ENCODE measurements at regions not wholly inside any gene's neighbourhood (a gene's known extent, or its start where the extent isn't known, plus 50 kb on each side); places are given as distances from the start of the nearest gene placed in this dataset.

DNA sequence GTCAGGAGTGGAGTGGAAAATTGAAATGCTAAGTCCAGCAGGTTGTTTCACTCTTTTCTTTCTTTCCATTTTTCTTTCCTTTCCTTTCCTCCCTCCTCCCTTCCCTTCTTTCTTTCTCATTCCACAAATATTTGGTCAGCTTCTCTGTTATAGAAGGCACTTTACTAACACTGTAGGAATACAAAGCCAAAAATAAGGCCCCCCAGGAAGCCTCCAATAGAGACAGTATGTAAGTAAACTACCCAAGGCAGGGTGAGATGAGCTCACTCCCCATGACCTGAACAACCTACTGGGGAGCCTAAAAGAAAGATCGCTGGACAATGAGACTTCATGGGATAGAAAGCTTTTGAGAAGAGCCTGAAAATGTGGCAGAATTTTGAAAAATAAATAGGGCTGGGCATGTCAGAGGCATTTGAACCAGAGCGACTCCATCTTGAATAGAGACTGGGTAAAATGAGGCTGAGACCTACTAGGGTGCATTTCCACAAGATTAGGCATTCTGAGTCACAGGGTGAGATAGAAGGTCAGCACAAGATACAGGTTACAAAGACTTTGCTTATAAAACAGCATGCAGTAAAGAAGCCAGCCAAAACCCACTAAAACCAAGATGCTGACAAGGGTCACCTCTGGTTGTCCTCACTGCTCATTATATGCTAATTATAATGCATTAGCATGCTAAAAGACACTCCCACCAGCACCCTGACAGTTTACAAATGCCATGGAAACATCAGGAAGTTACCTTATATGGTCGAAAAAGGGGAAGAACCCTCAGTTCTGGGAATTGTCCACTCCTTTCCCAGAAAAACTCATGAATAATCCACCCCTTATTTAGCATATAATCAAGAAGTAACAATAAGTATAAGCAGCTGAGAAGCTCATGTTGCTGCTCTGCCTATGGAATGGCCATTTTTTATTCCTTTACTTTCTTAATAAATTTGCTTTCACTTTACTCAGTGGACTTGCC is 158.9 kb upstream of the EGFLAM start:
- DNase-seq (ENCODE audit: low spot score): no peak

DNA sequence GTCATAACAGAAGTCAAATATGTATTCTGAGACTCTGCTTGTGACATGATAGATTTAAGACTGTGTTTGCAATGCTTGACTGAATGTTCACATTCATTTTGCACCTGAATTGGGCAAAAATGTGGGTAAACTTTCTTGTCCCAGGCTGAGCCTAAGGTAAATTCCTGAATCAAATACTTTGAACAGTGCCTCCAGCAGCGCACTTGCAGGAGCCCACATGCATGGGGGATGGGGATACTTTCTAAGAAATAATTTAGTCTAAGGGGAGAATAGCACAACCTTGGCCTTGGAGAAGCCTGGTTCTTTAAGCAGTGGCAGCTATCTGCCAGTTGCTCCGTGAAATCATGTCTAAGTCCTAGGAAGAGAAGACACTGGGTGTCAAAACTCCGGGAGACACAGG is 163.5 kb upstream of the EGFLAM start:
- no peak for DNase-seq (ENCODE audit: low spot score)

DNA sequence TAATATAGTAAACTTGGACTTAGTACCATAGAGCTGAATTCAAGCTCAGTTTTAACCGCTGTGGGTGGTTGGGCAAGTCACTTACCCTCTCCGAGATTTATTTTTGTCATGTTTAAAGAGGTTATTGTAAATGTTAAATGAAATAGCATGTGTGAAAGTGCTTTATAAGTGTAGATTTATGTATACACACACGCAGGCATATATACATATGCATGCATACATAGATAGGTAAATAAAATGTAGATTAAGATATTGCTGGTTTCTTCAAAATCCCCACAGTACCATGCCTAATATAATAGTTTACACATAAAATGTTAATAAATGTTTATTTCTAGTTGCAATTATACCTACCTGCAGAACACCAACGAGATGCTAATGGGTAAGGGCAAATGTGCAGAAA is 164.5 kb upstream of the EGFLAM start:
- DNase-seq (ENCODE audit: low spot score): no peak

DNA sequence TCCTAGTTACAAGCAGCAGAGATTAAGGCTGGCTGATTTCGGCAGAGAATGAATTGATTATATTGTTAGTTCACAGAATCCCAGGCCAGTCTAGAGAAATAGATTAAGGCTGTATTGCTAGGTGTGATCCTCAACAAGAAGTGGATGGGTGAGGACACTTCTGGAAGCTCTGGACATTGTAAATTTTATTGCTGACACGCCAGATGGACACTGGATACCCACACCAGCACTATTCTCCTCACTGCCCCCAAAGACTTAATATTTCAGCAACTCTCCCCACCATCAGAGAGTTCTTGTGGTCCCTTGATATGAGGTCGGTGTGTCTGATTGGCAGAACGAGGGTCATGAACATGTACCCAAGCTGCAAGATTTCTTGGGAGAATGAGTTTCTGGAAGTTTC is 171.6 kb upstream of the EGFLAM start:
- DNase-seq (ENCODE audit: low spot score): no peak

DNA sequence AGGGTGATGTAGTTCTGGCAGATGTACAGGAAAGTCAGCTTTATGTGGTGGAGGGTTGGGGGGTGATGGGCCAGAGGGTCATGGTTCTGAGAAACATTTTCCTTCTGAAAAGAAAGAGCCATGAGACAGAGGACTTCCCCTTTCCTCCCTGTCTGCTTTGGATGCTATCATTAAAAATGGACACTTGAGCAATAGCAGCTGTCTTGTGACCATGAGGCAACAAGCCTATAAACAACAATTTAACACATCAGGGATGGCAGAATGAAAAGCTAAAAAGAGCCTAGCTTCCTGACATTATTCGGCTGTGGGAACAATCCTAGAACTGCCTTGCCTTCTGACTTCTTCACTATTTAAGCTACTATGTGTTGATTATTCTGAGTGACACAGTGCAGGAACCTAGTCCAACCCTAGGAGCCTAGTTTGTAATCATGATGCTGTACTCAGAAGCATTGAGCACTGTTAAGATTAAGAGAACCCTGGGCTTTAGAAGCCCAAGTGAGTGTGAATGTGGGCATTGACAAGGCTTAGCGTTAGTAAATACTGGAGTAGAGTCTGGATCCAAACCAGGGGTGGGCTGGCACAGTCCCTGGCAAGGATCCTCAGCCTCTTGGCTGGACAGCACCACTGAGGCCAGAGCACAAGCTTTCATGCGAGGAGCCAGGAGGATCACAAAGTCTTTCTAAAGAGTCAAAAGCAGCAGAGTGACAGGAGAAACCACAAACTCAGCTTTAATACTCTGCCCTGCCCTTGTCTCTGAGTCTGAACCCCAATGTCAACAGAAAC is 178.5 kb upstream of the EGFLAM start:
- no peak for DNase-seq (ENCODE audit: low spot score)

DNA sequence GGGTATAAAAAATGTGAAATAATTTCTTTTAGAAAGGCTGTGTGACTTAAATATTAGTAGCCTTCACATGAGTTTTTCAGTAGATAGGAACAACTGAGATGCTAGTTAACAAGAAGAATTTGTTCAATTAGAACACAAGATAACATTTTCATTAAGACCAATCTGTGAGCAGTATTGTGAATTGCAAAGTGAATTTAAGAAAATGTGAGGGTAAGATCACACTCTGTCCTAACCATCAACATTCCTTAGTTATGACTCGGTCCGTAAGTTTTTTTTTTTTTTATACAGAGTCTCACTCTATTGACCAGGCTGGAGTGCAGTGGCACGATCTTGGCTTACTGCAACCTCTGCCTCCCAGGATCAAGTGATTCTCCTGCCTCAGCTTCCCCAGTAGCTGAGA is 180.2 kb upstream of the EGFLAM start:
- DNase-seq (ENCODE audit: low spot score): no peak

DNA sequence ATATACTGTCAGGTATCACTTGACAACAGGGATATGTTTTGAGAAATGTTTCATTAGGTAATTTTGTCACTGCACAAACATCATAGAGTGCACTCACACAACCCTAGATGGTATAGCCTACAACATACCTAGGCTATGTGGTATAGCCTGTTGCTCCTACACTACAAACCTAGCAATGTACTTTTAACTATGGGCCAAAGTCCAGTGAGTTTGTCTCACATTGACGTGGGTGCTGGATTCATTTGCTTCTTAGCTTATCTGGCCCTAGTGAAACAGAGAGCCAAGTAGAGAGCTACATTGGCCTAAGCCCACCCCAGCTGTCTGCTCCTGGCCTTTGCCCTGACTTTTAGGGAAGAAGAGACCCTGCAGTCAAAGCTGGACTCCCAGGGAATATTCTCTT is 180.7 kb upstream of the EGFLAM start:
- peak; percentile 37 for DNase-seq (ENCODE audit: low spot score)

DNA sequence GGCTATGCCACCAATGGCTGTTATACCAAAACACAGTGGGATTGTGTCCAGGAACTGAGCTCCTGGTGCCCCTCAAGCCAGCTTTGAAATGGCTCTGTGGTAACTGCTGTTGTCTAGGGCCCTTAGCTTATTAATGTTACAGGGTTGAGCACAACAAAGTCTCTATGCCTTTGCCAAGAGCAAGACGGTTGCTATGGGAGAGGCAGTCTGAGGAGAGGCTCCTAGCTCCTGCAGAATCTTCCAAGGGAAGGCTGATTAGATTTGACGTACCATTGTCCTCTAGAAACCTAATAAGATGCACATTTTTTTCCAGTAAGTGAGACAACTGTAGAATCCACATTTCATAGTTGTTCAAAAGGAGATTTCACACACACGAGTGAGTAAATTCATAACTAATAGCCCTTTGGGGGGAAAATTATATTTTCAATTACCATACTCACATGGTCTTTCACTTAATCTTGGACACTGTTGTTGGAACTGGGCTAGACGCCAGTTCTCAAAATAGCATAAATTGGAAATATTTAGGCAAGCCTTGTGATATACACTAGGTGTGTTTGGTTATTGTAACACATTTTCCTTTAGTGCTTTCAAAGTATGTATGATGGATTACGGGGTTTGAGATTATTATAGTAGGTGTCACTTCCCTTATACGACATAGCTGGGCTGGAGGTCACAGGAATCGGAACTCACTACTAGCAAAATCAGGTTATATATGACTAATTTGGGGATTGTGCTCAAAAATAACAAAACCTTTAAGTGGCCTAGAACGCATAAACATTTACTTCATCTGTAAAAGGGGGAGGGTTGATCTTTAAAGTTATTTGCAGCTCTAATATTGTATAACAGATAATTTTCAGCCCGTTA is 186.3 kb upstream of the EGFLAM start:
- DNase-seq (ENCODE audit: low spot score): no peak

DNA sequence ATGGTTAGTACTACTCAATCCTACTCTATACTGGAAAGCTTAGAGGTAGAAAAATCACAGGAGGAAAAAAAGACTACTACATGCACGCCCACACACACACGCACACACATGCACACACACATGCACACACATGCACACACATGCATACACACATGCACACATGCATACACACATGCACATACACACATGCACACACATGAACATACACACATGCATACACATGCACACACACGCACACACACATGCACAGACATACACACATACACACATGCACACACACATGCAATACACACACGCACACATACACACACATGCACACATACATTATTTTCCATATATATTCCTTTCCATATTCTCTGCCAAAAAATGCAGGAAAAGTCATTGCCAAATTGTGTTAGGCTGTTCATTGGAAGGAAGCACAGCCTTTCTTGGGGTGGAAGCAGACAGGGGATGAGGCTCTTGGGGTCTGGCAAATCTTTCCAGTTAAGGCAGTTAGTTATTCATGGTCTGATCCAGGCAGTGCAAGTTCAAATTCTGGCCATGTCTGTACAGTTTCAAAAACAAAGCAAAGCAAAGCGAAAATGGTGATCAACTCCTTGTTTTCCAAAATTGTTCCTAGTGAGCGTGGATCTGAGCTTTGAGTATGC is 187.9 kb upstream of the EGFLAM start:
- no peak for DNase-seq (ENCODE audit: low spot score)

DNA sequence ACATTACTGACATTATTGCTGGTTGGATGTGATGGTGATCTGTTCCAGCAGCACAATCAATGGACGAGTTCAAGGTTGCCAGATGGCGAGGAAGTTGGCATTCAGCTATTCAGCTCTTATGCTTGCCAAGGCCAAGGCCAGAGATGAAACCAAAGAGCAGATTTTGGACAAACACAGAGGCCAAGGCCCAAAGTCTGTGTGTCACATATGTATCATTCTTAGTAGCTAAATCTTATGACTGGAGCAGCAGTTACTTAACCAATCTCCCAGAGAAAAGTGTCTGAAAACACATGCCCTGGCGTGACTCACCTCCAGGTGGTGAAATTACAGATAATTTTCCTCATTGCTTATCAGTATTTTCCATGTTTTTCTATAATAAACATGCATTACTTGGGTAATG is 189.0 kb upstream of the EGFLAM start:
- DNase-seq (ENCODE audit: low spot score): no peak

DNA sequence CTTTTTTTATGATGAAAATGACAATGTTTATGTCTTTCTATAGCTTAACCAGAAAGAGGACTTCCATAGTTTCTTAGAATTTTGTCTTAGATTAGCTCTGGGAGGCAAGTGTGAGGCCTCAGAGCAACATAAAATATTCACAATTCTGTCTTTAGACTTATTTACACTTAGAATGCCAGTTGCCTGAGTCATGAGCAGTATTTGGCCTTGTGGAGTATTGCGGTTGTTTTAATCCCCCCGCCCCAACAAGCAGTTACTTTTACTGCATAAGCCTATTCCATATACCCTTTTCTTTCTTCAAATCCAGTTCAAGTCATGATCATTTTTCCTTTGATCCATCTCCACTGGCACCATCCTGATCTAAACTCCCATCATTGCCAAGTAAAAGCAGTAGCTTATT is 198.0 kb upstream of the EGFLAM start:
- no peak for DNase-seq (ENCODE audit: low spot score)

DNA sequence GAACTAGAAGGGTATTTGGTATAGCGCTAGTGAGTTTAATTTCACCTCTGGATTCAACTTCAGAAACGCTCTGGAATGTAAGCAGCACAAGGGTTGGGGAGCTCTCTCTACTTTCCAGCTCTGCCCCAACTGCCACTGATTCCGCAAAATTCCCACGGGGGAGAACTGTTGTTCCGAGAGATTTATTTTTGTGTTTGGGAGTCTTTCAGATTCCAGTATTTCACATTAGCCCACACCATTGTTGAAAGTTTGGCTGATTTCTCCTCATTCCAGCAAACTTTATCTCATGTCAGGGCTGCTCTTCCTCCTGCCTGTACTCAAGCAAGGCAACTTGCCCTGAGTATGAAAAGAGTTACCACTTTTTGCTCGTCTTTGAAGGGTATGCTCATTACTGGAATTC is 198.5 kb upstream of the EGFLAM start:
- DNase-seq (ENCODE audit: low spot score): no peak

DNA sequence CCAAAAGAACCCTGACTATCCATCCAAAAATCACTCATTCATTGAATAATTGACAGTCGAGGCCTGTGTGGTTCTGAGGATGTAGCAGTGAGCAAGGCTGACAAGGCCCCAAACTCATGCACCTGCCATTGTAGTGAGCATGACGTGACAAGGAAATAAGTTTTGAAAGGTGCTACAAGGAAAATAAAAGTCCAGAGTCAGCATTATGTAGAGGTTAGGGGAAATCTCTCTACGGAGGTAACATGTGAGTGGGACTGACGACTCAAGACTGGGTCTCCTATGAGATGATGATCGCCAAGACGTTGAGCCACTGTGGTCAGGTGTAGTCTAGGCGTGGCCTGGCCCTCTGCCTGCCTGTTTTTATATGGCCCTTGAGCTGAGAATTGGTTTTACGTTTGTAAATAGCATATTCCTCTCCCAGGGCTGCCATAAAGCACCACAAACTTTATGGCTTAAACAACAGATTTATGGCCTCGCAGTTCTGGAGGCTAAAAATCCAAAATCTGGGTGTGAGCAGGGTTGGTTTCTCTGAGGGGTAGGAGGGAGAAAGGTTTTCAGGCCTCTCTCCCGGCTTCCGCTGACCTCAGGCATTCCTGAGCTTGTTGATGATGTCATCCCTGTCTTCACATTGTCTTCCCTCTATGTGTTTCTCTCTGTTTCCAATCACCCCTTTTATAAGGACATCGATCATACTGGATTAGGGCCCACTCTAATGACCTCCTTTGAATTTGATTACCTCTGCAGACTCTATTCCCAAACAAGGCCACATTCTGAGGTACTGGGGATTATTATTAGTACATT is 206.4 kb upstream of the EGFLAM start:
- DNase-seq (ENCODE audit: low spot score): no peak

DNA sequence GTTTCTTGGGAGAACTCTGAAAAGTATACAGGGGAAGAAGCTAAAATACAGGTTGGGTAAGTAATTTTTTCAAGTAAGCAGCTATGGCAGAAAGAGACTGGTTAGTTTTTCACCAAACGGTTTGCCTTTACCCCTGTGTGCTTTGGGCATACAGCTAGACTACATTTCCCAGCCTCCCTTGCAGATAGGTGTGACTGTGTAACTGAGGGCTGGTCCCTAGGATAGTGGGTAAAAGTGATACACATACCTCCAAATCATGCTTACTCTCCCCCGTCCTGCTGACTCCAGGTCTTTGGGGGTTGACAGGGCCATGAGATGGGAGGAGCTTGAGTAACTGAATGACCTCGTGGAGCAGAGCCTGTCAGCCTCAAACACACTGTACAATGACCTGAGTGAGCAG is 208.6 kb upstream of the GDNF start:
- DNase-seq (ENCODE audit: low spot score): no peak

DNA sequence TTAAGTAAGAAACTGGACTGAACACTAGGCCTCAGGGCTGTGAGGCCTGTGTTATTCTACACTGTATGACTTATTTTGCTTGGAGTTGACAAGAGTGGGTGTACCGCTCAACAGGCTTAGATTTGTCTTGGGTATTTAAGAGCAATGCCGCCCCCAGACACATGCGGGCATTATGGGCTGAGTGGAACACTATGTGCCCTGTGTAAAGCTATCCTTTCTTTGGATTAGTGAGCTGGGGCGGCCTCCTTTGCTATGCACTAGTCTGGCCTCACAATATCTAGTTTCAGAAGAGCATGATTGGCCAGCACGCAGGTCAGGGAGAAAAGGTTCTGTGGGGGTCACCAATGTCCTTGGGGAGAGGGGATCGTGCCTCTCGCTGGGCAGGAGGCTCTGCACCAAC is 206.3 kb upstream of the GDNF start:
- no peak for DNase-seq (ENCODE audit: low spot score)

DNA sequence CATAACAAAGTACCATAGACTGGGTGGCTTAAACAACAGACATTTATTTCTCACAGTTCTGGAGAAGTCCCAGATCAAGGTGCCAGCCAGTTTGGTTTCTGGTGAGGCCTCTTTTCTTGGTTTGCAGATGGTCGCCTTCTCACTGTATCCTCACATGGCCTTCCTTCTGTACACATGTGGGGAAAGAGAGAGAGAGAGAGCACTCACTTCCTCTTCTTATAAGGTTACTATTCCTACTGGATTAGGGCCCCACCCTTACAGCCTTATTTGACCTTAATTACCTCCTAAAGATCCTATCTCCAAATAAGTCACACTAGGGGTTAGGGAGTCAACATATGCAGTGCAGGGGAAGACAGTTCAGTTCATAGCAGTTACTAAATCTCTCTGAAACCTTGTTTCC is 205.6 kb upstream of the GDNF start:
- no peak for DNase-seq (ENCODE audit: low spot score)

DNA sequence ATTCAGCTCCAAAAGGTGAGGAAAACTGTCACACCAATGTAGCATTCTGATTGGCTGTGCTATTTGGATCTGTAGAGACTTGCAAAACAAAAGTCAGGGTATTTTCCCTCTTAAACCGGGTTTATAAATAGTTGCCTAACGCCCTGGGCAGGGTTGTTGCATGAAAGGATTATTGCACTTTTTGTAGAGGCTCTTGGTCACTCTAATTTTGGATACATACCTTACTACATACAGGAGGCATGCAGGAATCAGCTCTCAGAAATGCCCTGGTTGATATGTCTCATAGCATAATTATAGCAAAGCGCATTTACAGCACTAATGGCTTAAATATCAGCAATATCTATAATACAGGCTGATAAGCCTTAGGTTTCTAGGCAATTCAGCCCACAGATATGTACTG is 200.0 kb upstream of the GDNF start:
- DNase-seq (ENCODE audit: low spot score): no peak

DNA sequence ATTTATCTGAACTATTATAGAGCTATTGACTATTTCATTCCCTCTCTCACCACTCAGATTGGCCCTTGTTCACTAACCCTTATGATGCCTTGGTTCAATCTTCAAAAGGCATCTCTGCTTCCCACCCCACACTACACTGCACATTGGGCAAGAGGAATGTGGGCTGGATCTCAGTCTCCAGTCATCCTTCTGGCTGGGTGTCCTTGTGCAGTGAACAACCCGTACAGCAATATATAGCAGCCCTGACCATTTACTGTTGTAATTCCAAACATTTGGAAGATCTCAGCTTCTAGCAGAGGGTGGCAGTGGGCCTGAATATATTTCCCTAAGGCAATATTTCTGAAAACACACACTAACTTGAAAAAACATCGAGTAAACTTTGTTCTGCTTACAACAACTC is 199.2 kb upstream of the GDNF start:
- DNase-seq (ENCODE audit: low spot score): no peak

DNA sequence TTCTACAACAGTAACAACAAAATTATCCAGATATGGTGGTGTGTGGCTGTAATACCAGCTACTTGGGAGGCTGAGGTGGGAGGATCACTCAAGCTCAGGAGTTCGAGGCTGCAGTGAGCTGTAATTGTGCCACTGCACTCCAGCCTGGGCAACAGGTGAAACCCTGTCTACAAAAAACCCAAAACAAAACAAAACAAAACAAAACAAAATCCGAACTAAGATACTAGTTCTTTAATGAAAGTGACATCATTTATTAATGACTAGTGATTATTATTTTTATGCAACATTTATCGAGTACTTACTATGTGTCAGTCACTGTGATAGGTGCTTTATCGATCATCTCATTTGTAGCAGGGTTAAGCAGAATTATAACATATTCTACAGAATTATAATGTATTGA is 196.9 kb upstream of the GDNF start:
- no peak for DNase-seq (ENCODE audit: low spot score)

DNA sequence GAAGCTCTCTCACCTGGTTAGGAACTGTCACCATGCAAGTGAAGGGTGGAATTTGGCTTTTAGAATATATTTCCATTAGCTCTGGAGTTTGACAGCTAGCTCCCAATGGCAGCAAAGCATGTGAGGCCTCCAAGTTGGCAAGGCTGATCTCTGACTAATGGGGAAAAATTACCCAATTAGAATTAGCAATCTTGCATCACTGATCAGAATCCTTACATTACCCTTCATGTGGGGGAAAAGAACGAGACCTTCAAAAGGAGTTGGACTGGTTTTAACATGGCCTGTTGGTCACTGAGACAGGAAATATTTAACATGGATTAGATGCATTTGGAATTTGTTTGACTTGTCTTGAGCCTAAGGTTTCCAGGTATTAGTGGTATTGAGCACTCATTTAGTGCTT is 192.3 kb upstream of the GDNF start:
- no peak for DNase-seq (ENCODE audit: low spot score)

DNA sequence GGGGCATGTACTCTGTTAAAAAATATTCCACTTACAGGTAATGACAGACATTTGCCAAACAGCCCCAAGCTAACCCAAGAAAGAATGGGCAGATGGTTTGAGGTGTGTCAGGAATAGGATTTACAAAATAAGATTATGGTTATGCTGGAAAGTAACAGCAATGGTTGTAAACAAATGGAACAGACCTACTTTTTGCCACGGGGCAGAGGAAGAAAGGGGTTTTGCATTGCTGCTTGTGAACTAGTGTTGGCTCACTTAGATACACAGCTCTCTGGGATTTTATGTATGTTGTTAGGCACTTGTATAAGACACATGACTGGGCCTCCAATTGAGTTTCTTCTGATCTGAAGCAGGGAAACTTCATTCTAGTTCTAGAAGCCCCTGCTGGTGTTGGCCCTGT is 191.5 kb upstream of the GDNF start:
- no peak for DNase-seq (ENCODE audit: low spot score)

Data from HuH-7 (cell line).